ENCODE measurements at regions not wholly inside any gene's neighbourhood (a gene's known extent, or its start where the extent isn't known, plus 50 kb on each side); places are given as distances from the start of the nearest gene placed in this dataset.

GRCh38 chr2:52097071-52097470 is 1065.1 kb upstream of the NRXN1 start:
- TF ChIP-seq FOXP2 (optimal IDR thresholded peaks at IDR 0.05; ENCODE audit: borderline replicate concordance, extremely low read depth, extremely low read length, insufficient read depth) (no peak), SIN3A (IDR thresholded peaks at IDR 0.05; ENCODE audit: borderline replicate concordance, insufficient read depth, low read length) (no peak), TAF1 (IDR thresholded peaks at IDR 0.05; ENCODE audit: borderline replicate concordance, insufficient read depth, low read length) (no peak), POLR2AphosphoS5 (IDR thresholded peaks at IDR 0.05; ENCODE audit: low read depth, low read length) (no peak)
- TF ChIP-seq, protein P1, sequence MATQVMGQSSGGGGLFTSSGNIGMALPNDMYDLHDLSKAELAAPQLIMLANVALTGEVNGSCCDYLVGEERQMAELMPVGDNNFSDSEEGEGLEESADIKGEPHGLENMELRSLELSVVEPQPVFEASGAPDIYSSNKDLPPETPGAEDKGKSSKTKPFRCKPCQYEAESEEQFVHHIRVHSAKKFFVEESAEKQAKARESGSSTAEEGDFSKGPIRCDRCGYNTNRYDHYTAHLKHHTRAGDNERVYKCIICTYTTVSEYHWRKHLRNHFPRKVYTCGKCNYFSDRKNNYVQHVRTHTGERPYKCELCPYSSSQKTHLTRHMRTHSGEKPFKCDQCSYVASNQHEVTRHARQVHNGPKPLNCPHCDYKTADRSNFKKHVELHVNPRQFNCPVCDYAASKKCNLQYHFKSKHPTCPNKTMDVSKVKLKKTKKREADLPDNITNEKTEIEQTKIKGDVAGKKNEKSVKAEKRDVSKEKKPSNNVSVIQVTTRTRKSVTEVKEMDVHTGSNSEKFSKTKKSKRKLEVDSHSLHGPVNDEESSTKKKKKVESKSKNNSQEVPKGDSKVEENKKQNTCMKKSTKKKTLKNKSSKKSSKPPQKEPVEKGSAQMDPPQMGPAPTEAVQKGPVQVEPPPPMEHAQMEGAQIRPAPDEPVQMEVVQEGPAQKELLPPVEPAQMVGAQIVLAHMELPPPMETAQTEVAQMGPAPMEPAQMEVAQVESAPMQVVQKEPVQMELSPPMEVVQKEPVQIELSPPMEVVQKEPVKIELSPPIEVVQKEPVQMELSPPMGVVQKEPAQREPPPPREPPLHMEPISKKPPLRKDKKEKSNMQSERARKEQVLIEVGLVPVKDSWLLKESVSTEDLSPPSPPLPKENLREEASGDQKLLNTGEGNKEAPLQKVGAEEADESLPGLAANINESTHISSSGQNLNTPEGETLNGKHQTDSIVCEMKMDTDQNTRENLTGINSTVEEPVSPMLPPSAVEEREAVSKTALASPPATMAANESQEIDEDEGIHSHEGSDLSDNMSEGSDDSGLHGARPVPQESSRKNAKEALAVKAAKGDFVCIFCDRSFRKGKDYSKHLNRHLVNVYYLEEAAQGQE (IDR thresholded peaks at IDR 0.05; ENCODE audit: insufficient read depth in 1 of 2, low read depth in 2 of 2, low read length in 2 of 2): no peak

- TF ChIP-seq, protein P1 (IDR thresholded peaks at IDR 0.05; ENCODE audit: insufficient read depth in 1 of 2, low read depth in 2 of 2, low read length in 2 of 2): no peak
Observed at GRCh38 chr2:52084759-52085158, 1052.8 kb upstream of the NRXN1 start.

DNA sequence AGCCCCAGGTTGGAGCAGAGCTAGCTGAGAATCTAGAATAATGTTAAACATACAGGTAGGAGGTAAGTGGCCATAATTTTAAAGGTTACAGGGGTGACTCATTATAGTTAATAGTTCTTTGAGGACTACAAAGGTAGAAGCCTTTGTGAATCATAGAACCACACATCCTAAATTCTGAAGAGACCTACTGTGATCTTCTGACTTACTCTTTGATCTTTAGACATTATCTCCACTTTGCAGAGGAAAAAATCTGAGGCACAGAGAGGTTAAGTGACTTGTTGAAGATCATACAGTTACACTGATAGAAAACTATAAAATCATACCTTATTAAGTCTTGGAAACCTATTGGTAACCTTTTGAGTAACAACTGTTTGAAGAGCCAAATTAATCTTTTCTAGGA is 1051.3 kb upstream of the NRXN1 start:
- TF ChIP-seq TAF1 (IDR thresholded peaks at IDR 0.05; ENCODE audit: borderline replicate concordance, insufficient read depth, low read length) (no peak), FOXP2 (optimal IDR thresholded peaks at IDR 0.05; ENCODE audit: borderline replicate concordance, extremely low read depth, extremely low read length, insufficient read depth) (no peak), SIN3A (IDR thresholded peaks at IDR 0.05; ENCODE audit: borderline replicate concordance, insufficient read depth, low read length) (no peak), POLR2AphosphoS5 (IDR thresholded peaks at IDR 0.05; ENCODE audit: low read depth, low read length) (no peak)
- TF ChIP-seq, protein P1 (IDR thresholded peaks at IDR 0.05; ENCODE audit: insufficient read depth in 1 of 2, low read depth in 2 of 2, low read length in 2 of 2): no peak

- TF ChIP-seq FOXP2 (optimal IDR thresholded peaks at IDR 0.05; ENCODE audit: borderline replicate concordance, extremely low read depth, extremely low read length, insufficient read depth): no peak
- TF ChIP-seq TAF1 (IDR thresholded peaks at IDR 0.05; ENCODE audit: borderline replicate concordance, insufficient read depth, low read length): no peak
- TF ChIP-seq, protein P1 (IDR thresholded peaks at IDR 0.05; ENCODE audit: insufficient read depth in 1 of 2, low read depth in 2 of 2, low read length in 2 of 2): no peak
- TF ChIP-seq SIN3A (IDR thresholded peaks at IDR 0.05; ENCODE audit: borderline replicate concordance, insufficient read depth, low read length): no peak
- no peak for TF ChIP-seq POLR2AphosphoS5 (IDR thresholded peaks at IDR 0.05; ENCODE audit: low read depth, low read length)
Observed at GRCh38 chr2:52082646-52083045, 1050.7 kb upstream of the NRXN1 start.

DNA sequence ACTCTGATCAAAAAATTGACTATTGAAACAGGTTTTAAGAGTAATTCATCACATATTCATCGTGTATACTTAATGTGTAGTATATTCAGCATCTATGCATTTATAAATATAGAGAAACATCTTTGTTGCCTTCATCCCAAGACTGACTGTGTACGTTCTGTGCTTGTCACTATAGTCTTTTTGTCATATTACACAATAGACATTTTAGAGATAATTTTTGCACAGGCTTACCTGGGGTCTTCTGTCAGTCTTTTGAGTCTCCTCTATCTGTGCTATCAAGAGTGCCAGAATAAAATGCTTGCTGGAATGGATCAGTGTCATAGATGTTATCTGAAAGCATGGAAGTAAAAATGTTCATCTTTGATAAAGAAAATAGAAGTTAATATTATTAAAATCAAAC is 1047.7 kb upstream of the NRXN1 start:
- TF ChIP-seq, protein P1 (IDR thresholded peaks at IDR 0.05; ENCODE audit: insufficient read depth in 1 of 2, low read depth in 2 of 2, low read length in 2 of 2): no peak
- TF ChIP-seq FOXP2 (optimal IDR thresholded peaks at IDR 0.05; ENCODE audit: borderline replicate concordance, extremely low read depth, extremely low read length, insufficient read depth) (no peak), TAF1 (IDR thresholded peaks at IDR 0.05; ENCODE audit: borderline replicate concordance, insufficient read depth, low read length) (no peak)

Data from PFSK-1 (cell line).